Nucleus accumbens (tissue), 56 donors: ENCODE measurements at regions not wholly inside any gene's neighbourhood (a gene's known extent, or its start where the extent isn't known, plus 50 kb on each side); places are given as distances from the start of the nearest gene placed in this dataset.
A peak's percentile ranks its signal among the peaks of the same experiment; 100 is the strongest.
"Not testable (repeated sequence)": the region's sequence is repeated elsewhere in the genome, so short reads cannot be mapped to it uniquely, and the experiment has no call there.

Experiments
- DNase-seq, 56 donors: peaks; one replicate each; lab custom pipeline; 2025; lab: John Stamatoyannopoulos, UW

DNA sequence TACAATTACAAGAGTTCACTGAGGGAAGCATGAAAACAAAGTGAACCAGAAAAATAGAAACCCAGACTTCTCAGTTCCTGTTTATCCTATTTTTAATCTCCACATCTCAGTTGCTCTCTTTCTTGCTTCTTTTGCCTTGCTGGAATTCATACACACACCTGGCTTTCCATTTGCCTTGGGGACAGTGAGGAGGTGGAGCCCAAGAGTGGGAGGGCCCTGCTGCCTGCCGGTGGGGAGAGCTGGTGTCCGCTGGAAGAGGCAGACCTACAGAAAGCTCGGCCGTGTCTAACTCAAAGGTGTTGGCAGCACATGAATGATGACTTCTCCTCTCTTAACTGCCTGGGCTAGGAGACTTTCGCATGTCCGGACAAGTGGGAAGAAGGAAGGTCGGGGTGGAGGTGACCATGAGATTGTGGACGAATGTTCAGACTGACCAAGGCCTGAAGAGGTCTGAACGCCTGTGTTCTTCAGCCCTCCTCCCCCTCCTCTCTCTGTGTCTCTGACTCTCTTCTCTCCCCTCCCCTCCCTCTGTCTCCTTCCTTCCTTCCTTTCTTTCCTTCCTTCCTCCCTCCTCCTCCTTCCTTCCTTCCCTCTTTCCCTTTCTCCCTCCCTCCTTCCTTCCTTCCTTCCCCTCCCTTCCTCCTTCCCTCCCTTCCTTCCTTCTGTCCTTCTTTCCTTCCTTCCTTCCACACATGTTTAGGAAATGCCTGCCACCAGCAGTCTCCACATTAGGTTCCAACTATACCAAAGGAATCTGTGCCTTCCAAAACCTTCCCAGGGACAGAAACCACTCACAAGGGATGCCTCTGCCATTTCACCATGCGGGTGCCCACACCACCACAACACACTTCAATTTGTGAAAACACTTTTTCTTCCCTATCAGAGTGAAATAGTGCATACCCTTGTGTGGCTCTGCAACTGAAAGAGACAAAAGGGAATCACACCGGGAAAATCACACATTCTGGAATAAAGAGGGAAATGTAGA is 157.3 kb upstream of the RUNX1 start:
- peak in 3 of 56 donors; percentile 2 to 5 (median 3) for DNase-seq

DNA sequence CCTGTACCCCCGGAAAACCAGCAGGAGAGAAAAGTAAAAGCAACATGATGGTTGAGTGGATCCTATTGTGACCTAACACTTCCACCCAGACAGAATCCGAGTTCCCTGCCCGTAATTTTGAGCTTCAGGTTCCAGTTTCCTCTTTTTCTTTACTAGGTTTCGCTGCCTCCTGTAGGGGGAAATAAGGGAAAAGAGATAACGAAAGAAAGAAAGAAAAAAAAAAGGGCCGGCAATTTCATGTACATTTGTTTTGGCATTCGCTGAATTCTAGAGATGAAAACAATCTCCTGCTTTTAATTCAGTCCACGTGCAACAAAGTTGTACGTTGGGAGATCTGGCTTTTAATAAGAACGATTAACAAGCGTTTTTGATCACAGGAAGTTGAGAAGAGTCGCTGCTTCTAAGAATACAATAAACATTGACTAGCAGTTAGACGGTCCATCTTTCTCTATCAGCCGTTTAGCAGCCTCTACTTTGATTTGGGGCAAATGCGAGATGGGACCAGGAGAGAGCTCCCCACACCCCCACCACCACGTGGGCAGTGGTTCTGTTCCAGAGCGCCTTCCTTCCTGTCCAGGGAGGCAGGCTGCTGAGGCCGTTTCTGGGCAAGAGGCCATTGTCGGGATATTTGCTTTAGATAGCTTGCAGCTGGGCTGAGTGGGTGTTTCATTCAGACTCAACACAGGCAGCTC is 155.9 kb upstream of the RUNX1 start:
- peak in 43 of 56 donors; percentile 3 to 57 (median 20) for DNase-seq

DNA sequence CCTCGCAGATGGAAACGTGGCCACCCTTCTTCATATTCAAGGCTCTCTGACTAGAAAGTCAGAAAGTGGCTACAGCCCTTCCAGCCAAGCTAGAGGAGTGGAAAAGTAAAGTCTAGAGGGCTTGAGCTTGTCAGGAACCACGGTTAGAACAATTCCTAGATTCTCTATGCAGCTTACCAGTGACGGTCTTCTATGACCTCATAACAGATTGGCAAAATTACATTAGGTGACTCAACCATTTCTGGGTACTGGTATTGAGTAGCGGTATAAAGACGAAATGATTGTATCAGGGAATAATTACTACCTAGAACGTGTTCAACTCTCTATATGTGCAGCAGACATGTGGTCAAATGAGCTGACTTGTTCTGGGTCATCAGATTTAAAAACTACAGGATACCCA is 155.0 kb upstream of the RUNX1 start:
- no peak for DNase-seq

DNA sequence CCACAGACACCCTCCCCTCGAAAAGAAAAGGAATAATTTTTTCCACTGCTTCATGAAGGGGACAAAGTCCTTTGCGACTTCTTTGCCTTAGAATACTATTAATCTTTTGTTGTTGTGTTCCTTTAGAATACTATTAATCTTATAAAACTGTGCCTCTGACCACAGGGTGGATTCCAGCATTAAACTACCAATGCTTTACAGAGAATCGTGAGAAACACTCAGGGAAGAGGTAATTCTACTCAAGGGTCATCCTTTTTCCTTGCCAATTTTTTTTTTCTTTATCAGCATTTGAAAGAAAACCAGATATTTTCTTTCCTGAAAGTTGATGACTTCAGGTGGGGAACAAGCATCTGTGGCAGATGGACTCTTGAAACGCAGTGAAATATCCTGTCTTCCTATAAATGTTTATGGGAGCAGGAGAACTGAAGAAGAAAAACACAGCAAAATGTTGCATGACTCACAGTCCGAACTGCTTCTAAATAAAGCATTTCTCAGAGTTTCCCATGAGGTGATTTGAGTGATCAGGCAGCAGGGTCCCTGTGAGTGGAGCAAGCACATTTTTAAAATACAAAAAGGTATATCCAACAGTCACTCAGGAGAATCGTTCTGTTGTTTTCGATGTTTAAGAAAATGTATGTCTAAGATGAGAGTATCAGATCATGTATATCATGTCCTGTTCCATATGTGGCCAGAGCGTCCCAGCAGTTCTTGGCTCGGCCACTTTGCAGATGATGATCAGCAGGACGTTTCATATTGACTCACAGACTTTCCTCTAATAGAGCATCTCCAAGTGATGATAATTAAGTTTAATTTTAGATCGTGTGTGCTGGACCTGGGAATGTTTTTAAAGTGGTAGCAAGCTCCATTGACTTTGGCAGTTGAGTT is 154.2 kb upstream of the RUNX1 start:
- no peak for DNase-seq

DNA sequence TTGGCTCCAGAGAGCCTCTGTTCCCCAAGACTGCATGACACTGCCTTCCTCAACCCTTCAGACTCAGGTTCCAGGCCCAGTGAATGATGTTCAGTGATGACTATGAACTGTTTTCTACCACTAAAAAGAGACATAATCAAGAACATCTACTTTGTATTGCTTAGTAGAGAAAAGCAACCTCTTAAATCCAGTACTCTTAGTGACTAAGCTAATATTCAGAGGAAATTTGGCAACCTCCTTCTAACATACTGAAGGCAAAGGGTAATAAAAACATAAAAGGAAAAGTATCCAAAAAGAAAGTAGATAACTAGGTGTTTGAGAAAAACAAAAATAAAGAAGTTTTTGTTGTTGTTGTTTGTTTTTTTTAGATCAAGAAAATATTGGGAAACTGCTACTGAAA is 153.3 kb upstream of the RUNX1 start:
- no peak for DNase-seq

DNA sequence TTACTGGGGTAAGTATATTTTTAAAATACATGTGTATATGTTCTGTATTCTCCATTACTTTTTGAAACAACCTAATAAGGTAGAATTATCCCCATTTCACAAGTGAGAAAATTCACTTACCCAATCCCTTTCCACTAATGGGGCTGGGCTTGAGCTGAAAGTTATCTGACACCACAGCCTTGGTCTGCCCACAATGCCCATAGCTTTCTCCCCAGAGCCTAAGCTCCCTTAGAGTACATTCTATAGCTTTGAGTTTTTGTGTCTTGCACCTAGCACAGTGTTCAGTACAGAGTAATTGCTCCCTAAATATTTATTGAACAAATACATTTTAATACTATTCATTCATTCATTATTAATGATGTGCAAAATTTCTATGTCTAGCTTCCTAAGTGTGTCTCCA is 152.7 kb upstream of the RUNX1 start:
- DNase-seq = no peak

DNA sequence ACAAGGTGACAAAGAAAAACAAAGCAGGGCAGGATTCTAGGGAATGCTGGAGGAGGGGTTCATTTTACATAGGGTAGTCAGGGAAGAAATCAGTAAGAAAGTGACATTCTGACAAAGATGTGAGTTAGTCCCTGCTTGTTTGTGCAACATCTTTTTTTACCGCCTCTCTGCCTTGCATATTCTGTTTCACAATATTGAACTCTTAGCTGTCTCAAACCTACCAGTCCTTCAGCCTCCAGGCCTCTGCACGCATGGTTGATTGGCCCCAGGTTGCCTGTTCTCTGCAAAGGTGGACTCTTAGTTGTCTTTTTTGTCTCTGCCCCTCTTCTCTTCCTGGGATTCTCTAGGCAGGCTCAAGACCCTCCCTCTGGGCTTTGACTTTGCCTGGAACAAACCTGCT is 152.2 kb upstream of the RUNX1 start:
- DNase-seq = no peak

DNA sequence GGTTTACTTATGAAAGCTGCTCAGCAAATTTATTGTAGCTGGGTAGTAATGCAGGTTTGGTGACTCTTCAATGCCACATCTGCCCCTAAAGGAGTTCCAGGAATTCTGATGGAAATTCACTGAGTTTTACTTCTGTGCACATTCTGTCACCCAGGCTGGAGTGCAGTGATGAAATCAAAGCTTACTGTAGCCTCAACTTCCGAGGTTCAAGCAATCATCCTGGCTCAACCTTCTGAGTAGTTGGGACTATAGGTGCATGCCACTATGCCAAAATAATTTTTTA is 150.6 kb upstream of the RUNX1 start:
- no peak for DNase-seq

DNA sequence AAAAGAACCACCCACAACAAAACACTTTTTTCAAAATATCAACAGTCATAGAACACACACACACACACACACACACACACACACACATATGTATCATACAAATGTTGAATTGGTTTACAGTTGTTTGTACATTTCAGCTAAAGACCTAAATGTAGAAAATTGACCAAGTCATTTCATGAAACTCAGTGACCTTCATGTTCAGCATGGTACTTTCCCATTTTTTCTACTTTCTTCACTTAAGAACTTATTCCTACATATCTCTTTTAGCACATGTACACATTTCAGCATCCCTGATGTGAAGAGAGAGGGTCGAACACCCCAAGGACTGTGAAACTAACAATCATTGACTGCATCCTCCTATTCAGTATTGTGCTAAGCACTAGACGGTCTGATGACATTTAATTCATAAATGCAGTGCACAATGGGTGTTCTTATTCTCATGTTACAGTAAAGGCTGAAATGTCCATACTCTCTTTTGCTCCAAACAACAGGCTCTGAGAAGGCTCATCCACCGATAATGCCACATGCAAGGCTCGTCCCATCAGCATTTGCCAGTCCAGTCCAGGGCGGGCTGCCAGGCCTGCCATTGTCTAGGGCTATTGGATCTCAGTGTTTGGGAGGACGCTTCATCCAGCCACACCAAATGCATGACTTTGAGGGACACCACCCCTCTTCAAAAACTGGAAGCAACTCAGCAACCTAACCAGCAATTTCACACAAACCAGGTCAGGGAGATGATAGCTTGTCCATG is 150.1 kb upstream of the RUNX1 start:
- DNase-seq = no peak

DNA sequence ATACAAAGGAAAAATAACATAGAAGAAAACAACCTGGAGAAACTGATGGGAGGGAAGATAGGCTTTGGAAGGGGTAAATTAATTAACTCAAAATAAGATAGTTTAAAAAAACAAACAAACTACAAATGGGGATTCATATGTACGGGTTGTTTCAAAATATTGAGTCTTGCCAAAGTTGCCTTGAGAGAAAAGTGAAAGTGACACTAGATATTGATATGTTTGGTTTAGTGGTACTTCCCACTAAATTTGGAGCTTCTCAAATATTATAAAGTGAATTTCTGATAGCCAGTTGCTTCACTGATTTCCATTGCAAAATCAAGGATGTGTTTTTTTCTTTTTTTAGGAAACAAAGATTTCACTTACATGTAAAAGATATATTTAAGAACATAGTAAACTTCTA is 149.5 kb upstream of the RUNX1 start:
- DNase-seq = no peak

DNA sequence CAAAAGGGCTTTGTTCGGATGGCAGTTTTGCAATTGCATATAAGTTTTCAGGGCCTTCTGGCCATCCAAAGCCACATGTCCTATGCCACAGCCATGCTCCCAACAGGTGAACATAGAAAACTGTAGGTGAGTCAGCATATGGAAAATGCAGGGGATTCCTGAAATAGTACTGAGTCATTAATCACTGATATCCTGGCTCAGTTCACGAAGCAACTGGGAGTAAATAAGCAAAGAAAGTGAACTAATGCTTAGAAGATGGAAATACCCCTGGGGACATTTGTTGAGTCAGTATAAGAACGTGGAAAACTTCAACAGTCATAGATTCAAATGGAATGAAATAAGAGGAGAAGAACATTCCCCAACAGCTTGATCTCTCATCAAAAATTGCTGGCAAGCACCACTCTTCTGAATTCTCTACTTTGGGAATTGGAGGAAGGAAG is 148.9 kb upstream of the RUNX1 start:
- DNase-seq = no peak

DNA sequence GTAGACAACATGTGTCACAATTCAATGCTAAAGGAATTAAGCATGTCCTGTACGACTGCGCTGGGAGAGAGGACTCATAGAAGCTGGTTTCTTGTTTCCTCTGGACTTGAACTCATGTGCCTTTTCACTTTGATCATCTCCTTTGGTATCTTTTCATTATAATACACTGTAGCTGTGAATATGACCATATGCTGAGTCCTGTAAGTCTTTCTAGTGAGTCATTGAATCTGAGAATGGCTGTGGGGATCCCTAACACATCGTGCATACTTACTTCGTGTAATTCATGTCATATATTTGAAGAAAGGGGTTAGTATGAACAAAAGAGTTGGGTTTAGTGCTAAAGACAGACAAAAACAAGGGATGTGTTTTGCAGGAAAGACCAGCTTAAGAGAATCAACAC is 148.1 kb upstream of the RUNX1 start:
- DNase-seq = no peak

DNA sequence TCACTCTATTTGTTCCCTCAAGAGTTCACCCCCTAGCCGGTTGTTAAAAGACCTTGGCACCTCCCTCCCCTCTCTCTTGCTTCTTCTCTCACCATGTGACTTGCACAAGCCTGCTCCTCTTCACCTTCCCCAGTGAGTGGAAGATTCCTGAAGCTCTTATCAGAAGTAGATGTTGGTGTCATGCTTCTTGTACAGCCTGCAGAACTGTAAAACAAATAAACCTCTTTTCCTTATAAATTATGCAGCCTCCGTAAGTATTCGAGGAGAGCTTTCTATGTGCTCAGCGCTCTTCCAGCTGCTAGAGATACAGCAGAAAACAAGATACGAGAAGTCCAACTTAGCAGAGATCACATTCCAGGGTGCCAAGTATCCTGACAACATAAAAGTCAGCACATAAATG is 147.0 kb upstream of the RUNX1 start:
- DNase-seq = no peak

DNA sequence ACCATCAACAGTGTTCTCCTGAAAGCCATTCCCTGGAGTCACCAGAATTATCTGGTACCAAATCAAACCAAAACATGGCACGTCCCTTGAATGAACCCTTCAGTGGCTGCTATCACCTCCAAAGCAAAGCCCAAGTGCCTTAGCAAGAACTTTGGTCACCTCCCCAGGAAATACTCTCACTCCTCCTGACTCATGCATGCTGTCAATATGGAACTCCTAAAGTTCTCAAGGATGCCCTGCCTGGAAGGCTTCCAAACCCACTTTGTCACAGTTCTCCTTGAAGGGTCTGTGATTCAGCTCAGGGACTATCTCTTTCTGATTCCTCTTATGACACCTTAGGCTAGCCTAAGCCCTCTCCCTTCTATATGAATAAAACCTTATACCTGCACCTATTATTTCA is 146.1 kb upstream of the RUNX1 start:
- DNase-seq = no peak

DNA sequence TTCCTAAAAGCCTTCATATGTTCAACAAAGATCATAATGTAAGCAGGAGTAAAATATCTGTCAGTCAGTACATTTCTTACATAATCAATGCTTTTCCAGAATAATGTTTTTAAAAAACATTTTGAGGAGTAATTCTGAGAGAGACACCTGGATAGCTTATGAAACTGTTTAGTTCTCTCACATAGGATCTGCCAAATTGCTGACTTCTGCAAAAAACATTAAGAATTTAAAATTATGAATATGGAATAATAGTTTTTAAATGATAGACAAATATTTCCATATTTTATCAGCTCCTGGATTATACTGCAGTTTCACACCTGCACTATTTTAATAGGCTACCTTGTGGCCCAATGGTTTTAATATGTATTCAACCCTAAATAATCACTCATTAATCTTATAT is 142.7 kb upstream of the RUNX1 start:
- DNase-seq = no peak

DNA sequence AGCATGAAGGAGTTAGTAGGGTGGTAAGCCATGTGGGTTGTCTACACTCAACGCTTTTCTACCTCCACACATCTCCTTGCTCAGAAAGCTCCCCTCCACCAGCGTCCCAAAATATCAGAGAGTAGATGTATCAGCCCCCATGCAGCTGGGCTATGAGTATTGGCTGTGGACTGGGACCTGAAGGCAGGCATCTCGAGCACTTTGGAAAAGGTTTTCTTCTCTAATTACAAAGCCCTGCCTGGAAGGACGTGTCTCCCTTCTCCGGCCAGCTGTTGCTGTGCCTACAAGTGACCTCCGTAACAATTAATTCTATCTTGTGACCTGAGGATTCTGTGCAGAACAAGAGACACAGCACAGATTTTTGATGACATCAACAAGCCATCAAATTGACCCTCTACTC is 142.0 kb upstream of the RUNX1 start:
- DNase-seq = no peak

DNA sequence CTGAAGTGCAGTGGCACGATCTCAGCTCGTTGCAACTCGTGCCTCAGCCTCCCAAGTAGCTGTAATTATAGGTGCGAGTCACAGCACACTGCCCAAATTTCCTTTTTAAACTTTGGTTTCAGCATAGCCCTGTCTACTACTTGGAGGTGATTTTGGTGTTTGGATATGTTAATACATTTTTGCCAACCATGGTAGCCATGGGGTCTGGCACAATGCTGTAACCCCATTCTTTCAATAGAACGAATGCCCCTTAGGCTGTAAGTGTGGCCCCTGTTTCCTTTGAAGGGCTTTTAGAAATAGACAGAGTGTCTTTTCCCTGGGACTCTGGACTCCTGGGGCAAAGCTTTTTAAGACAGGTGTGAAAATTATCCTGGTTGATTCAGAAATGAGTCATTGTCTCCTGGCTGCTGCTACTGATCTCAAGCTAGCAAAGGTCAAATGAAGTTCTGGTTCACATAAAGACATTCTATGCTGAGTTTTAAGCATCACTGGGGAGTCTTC is 141.1 kb upstream of the RUNX1 start:
- no peak for DNase-seq

DNA sequence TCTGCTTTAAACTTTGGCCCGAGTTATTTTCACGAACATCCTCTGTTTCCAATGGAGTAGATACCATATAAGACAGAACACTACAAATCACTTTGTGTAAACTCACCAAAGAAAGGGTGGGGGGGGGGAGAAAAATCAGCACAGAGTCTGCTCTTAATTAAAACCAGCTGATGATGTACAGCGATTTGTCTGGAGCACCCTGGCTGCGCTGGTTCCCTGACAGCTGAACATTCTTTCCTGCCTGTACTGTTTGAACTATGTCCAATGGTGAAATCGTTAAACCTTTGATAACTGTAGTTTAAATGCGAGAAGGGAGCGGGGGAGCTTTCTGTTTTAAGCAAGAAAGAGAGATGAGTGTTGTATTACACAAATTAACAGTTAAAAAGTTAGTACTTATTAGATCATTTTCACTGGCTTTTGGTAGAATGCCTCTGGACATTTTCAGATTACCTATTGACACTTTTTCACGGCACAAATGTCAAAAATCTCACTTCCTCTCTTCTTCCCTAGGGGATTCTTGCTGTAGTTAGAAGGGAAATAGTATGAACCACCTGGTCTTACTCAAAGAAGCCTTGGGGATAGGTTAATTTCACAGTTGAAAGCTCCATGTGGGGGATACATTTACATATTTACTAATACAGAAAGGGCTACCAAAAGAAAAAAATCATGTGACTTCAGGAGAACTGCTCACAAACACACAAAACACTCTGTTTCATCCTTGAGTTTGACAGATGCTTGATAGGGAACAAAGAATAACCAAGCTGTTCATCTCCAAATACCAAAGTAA is 140.2 kb upstream of the RUNX1 start:
- DNase-seq = no peak

DNA sequence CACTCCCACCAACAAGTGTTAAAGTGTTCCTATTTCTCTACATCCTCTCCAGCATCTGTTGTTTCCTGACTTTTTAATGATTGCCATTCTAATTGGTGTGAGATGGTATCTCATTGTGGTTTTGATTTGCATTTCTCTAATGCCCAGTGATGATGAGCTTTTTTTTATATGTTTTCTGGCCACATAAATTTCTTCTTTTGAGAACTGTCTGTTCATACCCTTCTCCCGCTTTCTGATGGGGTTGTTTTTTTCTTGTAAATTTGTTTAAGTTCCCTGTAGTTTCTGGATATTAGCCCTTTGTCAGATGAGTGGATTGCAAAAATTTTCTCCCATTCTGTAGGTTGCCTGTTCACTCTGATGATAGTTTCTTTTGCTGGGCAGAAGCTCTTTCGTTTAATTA is 134.3 kb upstream of the RUNX1 start:
- DNase-seq = not testable (repeated sequence)
